Tibial nerve (tissue), 4 donors: ENCODE measurements at regions not wholly inside any gene's neighbourhood (a gene's known extent, or its start where the extent isn't known, plus 50 kb on each side); places are given as distances from the start of the nearest gene placed in this dataset.

Experiments
- EP300 ChIP-seq, 2 donors: sonication (generic); formaldehyde crosslinking; IDR thresholded peaks; one replicate each; pipeline ENCODE4 v1.6.1; 2017; ENCODE audit warnings: antibody characterized with exemption in 2 of 2, mild to moderate bottlenecking in 1 of 2
- POLR2A ChIP-seq, 2 donors: fragments of 450-650 bp; IDR thresholded peaks; one replicate each; pipeline ENCODE4 v1.6.1; 2017; ENCODE audit warnings: antibody characterized with exemption in 2 of 2, mild to moderate bottlenecking in 2 of 2, moderate library complexity in 2 of 2
- TF ChIP-seq, protein P1 (sequence below), 5 experiments: fragments of 200-600 bp in 3 of 5; fragments of 450-650 bp in 2 of 5; sonication (generic) in 3 of 5; IDR thresholded peaks; one replicate each; pipeline ENCODE4 v1.5.1; 2016 to 2019; ENCODE audit warnings: antibody characterized with exemption in 5 of 5, mild to moderate bottlenecking in 3 of 5, moderate library complexity in 2 of 5

DNA sequence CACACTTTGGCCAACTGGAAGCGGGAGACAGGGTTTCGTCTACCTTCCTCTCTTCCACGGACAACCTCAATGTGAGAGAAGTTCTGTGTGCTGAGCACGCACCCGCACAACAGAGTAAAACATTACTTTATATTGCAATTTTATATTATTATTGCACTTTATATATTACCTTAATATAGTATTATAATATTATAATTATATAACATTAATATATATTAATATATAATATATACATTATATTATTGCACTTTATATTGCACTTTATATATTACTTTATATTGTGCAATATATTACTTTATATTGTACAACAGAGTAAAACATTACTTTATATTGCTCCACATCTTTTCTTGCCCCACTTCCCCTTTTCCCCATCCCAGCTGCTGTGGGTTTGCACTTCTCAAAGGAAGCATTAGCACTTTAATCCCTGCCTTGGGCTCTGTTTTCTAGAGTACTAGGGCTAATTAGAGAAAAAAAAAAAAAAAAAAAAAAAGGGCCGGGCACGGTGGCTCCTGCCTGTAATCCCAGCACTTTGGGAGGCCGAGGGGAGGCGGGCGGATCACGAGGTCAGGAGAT, 76.4 kb upstream of the SLC4A7 start:
- TF ChIP-seq, protein P1, sequence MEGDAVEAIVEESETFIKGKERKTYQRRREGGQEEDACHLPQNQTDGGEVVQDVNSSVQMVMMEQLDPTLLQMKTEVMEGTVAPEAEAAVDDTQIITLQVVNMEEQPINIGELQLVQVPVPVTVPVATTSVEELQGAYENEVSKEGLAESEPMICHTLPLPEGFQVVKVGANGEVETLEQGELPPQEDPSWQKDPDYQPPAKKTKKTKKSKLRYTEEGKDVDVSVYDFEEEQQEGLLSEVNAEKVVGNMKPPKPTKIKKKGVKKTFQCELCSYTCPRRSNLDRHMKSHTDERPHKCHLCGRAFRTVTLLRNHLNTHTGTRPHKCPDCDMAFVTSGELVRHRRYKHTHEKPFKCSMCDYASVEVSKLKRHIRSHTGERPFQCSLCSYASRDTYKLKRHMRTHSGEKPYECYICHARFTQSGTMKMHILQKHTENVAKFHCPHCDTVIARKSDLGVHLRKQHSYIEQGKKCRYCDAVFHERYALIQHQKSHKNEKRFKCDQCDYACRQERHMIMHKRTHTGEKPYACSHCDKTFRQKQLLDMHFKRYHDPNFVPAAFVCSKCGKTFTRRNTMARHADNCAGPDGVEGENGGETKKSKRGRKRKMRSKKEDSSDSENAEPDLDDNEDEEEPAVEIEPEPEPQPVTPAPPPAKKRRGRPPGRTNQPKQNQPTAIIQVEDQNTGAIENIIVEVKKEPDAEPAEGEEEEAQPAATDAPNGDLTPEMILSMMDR (IDR thresholded peaks at IDR 0.05): no peak
- no peak for TF ChIP-seq EP300 (IDR thresholded peaks at IDR 0.05)
- no peak for TF ChIP-seq POLR2A (IDR thresholded peaks at IDR 0.05)
